Activated naive CD8-positive, alpha-beta T cell (primary cell): ENCODE measurements at regions not wholly inside any gene's neighbourhood (a gene's known extent, or its start where the extent isn't known, plus 50 kb on each side); places are given as distances from the start of the nearest gene placed in this dataset.
"Not testable (repeated sequence)": the region's sequence is repeated elsewhere in the genome, so short reads cannot be mapped to it uniquely, and the experiment has no call there.

Experiments
- H3K27ac Mint-ChIP-seq: one replicate; pipeline ENCODE4 v1.8.0; 2021; ENCODE audit warnings: mixed read lengths
- H3K27me3 Mint-ChIP-seq: one replicate; pipeline ENCODE4 v1.8.0; 2021; ENCODE audit warnings: mixed read lengths
- H3K36me3 Mint-ChIP-seq: one replicate; pipeline ENCODE4 v1.8.0; 2021; ENCODE audit warnings: mixed read lengths
- H3K4me1 Mint-ChIP-seq: one replicate; pipeline ENCODE4 v1.8.0; 2021; ENCODE audit warnings: low read depth, mixed read lengths
- H3K4me3 Mint-ChIP-seq: one replicate; pipeline ENCODE4 v1.8.0; 2021; ENCODE audit warnings: mild to moderate bottlenecking, mixed read lengths
- H3K9me3 Mint-ChIP-seq: one replicate; pipeline ENCODE4 v1.8.0; 2021; ENCODE audit warnings: low read depth, mixed read lengths

DNA sequence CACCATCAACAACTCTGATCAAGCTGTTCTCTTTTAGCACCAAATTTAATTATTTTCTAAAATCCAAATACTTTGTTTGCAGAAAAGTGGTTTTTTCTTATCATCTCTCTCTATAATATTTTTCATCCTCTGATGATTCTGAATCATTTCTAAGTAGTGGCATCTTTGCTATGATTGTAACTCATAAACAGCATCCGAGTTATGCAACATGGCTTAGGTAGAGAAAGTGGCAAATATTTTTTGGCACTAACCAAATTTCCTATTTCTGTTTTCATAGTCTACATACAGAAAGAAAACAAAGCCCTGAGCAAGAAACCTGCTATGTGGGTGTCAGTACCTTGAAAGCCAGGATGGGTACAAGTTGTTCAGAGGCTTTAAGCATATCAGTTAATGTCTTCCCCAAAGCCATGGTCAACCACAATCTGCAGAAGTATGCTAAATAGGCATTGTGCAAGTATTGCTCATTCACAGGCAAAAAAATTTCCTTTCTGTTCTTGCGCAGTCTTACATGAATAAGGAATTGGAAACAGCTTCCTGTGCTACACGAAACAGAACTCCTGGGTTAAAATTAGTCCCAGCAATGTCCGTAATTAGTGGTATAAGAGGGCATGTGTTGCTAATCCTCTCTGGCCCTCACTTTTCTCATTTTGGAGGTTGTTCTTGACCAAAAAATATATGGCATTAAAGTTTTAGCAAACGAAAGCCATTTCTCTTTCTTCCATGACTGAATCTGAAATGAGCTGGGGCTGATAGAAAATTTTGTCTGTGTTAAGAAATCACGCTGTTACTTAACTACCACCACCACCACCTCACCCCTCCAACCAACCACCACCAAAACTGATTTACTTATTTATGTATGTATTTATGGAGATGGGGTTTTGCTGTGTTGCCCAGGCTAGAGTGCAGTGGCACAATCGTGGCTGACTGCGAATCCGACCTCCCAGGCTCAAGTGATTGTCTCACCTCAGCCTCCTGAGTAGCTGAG lies 325.6 kb upstream of the MAGI2 start:
- no peak overlapping the region for H3K27ac Mint-ChIP-seq
- H3K36me3 Mint-ChIP-seq: no peaks in the 10 kb centered on the region
- no peaks in the 10 kb centered on the region for H3K4me1 Mint-ChIP-seq
- H3K27me3 Mint-ChIP-seq: no peaks in the 10 kb centered on the region
- H3K4me3 Mint-ChIP-seq: no peak overlapping the region
- no peaks in the 10 kb centered on the region for H3K9me3 Mint-ChIP-seq

DNA sequence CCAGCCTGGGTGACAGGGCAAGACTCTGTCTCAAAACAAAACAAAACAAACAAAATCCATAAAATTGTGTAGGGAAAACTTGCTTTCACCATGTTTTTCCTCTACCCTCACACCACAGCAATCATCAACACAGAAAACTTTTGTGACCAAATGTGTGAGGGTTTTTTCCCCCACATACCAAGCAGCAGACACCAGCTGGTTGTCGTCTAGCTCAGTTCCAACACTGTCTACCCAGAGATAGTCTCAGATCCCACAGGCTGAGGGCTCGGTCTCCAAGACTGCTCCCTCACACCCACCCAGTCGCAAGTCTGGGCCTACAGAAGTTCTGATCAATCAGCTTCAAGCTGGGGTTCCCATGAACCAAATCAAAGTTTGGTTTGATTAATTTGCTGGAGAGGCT lies 322.4 kb upstream of the MAGI2 start:
- H3K36me3 Mint-ChIP-seq: no peaks in the 10 kb centered on the region
- no peak overlapping the region for H3K27ac Mint-ChIP-seq
- H3K4me3 Mint-ChIP-seq: no peak overlapping the region
- H3K9me3 Mint-ChIP-seq: no peaks in the 10 kb centered on the region
- no peaks in the 10 kb centered on the region for H3K27me3 Mint-ChIP-seq
- H3K4me1 Mint-ChIP-seq: no peaks in the 10 kb centered on the region

DNA sequence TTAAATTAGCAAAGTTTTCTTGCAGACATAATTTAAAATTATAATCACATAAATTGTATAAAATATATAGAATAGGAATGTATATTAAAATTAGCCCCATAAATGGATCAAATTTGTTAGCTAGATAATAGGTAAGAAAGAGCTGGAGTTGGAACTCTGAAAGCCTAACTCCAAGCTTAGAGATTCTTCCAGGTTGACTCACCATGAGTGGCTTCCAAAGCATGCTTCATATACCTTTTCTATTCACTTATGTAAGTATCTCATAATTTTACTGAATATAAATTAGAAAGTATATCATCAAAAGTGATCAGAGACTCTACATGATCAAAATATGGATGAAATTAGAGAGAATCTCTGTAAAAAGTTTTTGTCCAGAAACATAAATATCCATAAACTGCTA lies 320.7 kb upstream of the MAGI2 start:
- Mint-ChIP-seq H3K4me1 (no peaks in the 10 kb centered on the region), H3K9me3 (no peaks in the 10 kb centered on the region), H3K27ac (no peak overlapping the region), H3K36me3 (no peaks in the 10 kb centered on the region), H3K27me3 (peaks cover 1% of the 10 kb centered on the region), H3K4me3 (no peak overlapping the region)

DNA sequence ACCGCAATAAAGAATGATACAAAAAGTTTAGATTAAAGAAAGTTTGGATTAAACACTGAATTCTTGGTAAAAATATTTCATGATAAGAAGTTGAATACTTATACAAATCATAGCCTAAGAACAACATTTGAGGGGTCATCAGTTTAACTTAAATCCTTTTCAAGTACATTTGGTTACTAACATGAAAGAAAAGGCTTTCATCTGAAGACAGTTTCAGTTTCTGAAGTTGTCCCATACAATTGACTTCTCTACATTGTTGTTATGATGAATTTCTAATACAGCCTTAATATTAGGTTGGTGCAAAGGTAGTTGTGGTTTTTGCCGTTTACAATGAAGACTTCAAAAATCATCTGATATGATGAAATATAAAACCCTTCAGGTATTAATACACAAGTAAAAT lies 317.5 kb upstream of the MAGI2 start:
- Mint-ChIP-seq H3K4me3 (no peak overlapping the region), H3K27ac (no peak overlapping the region), H3K4me1 (no peaks in the 10 kb centered on the region), H3K36me3 (no peaks in the 10 kb centered on the region), H3K27me3 (peaks cover 1% of the 10 kb centered on the region), H3K9me3 (no peaks in the 10 kb centered on the region)

DNA sequence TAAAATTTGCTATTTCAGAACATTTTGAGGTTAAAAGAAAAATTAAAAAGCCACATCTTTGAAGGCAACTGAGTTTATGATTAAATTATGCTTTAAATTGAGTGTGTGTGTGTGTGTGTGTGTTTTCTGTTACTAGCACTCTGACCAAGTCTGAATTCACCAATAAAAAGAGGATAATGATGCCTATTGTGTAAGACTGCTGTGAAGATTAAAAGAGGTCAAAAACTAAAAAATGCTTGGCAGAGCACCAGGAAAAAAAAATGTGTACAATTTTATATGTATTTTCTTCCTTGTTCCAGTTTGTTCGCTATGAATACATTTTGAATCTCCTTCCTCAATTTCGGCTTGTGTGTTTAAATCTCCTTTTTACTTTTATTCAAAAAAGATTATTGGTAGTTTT lies 316.6 kb upstream of the MAGI2 start:
- Mint-ChIP-seq H3K4me1 (no peaks in the 10 kb centered on the region), H3K27ac (no peak overlapping the region), H3K4me3 (no peak overlapping the region), H3K36me3 (no peaks in the 10 kb centered on the region), H3K9me3 (no peaks in the 10 kb centered on the region), H3K27me3 (peaks cover 1% of the 10 kb centered on the region)

- H3K27ac Mint-ChIP-seq, H3K9me3 Mint-ChIP-seq, H3K4me1 Mint-ChIP-seq: not testable (repeated sequence)
Observed at GRCh38 chr7:79767876-79768560, 314.6 kb upstream of the MAGI2 start.

DNA sequence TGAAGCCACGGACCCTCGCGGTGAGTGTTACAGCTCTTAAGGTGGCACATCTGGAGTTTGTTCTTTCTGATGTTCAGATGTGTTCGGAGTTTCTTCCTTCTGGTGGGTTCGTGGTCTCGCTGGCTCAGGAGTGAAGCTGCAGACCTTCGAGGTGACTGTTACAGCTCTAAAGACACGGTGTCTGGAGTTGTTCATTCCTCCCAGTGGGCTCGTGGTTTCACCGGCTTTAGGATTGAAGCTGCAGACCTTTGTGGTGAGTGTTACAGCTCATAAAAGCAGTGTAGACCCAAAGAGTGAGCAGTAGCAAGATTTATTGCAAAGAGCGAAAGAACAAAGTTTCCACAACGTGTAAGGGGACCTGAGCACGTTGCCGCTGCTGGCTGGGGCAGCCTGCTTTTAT lies 313.7 kb upstream of the MAGI2 start:
- H3K4me1 Mint-ChIP-seq, H3K27ac Mint-ChIP-seq, H3K36me3 Mint-ChIP-seq, H3K27me3 Mint-ChIP-seq, H3K4me3 Mint-ChIP-seq, H3K9me3 Mint-ChIP-seq: not testable (repeated sequence)

More at GRCh38 chr7:79767876-79768560, 314.6 kb upstream of the MAGI2 start:
- not testable (repeated sequence) for H3K36me3 Mint-ChIP-seq, H3K4me3 Mint-ChIP-seq, H3K27me3 Mint-ChIP-seq

DNA sequence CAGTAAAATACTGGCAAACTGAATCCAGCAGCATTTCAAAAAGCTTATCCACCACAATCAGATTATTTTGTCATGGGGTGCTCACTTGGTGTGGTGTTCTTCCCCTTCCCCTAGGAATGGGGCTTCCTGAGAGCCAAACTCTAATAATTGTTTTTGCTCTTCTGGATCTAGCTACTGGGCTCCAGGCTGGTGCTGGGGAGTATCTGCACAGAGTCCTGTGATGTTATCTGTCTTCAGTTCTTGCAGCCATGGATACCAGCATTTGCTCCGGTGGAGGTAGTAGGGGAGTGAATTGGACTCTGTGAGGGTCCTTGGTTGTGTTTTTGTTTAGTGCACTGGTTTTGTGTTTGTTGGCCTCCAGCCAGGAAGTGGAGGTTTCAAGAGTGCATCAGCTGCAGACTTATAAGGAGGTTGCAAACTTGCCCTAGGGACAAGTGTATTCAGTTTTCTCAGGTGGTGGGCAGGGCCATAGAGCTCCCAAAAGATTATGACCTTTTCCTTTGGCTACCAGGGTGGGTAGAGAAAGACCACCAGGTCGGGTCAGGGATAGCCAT lies 308.5 kb upstream of the MAGI2 start:
- H3K9me3 Mint-ChIP-seq: peaks cover 6% of the 10 kb centered on the region

DNA sequence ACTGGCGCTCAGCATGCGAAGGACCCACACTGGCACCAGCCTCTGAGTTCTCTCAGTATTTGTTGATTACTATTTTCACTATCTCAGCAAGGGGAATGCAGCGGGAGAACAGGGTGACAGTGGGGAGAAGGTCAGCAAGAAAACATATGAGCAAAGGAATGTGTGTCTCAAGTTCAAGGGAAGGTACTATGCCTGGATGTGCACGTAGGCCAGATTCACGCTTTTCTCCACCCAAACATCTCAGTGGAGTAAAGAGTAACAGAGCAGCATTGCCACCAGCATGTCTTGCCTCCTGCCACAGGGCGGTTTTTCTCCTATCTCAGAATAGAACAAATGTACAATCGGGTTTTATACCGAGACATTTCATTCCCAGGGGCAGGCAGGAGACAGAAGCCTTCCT lies 297.5 kb upstream of the MAGI2 start:
- H3K36me3 Mint-ChIP-seq, H3K4me3 Mint-ChIP-seq, H3K27ac Mint-ChIP-seq, H3K4me1 Mint-ChIP-seq, H3K27me3 Mint-ChIP-seq: not testable (repeated sequence)
- H3K9me3 Mint-ChIP-seq: peaks cover 11% of the 10 kb centered on the region

More for the DNA sequence above, 308.5 kb upstream of the MAGI2 start:
- H3K27ac Mint-ChIP-seq: no peak overlapping the region
- peaks cover 9% of the 10 kb centered on the region for H3K27me3 Mint-ChIP-seq
- no peak overlapping the region for H3K4me3 Mint-ChIP-seq
- peaks cover 1% of the 10 kb centered on the region for H3K36me3 Mint-ChIP-seq
- no peaks in the 10 kb centered on the region for H3K4me1 Mint-ChIP-seq

- no peaks in the 10 kb centered on the region for H3K27me3 Mint-ChIP-seq
- H3K4me1 Mint-ChIP-seq: no peaks in the 10 kb centered on the region
Observed at GRCh38 chr7:79749856-79750255, 296.4 kb upstream of the MAGI2 start.

GRCh38 chr7:79741684-79742083 lies 288.2 kb upstream of the MAGI2 start:
- H3K4me3 Mint-ChIP-seq: no peak overlapping the region
- no peaks in the 10 kb centered on the region for H3K27me3 Mint-ChIP-seq
- no peaks in the 10 kb centered on the region for H3K4me1 Mint-ChIP-seq
- no peak overlapping the region for H3K27ac Mint-ChIP-seq
- H3K9me3 Mint-ChIP-seq: no peaks in the 10 kb centered on the region
- no peaks in the 10 kb centered on the region for H3K36me3 Mint-ChIP-seq

More at GRCh38 chr7:79749856-79750255, 296.4 kb upstream of the MAGI2 start:
- Mint-ChIP-seq H3K9me3 (peaks cover 4% of the 10 kb centered on the region), H3K36me3 (peaks cover 3% of the 10 kb centered on the region), H3K27ac (no peak overlapping the region), H3K4me3 (no peak overlapping the region)

- Mint-ChIP-seq H3K36me3 (no peaks in the 10 kb centered on the region), H3K9me3 (no peaks in the 10 kb centered on the region), H3K27me3 (no peaks in the 10 kb centered on the region), H3K4me1 (no peaks in the 10 kb centered on the region), H3K4me3 (no peak overlapping the region), H3K27ac (no peak overlapping the region)
Observed at GRCh38 chr7:79740076-79740475, 286.6 kb upstream of the MAGI2 start.

- not testable (repeated sequence) for H3K36me3 Mint-ChIP-seq, H3K27ac Mint-ChIP-seq, H3K4me1 Mint-ChIP-seq, H3K27me3 Mint-ChIP-seq, H3K4me3 Mint-ChIP-seq, H3K9me3 Mint-ChIP-seq
Observed at GRCh38 chr7:79739036-79739709, 285.7 kb upstream of the MAGI2 start.

- Mint-ChIP-seq H3K4me1 (no peaks in the 10 kb centered on the region), H3K27me3 (no peaks in the 10 kb centered on the region), H3K9me3 (peaks cover 9% of the 10 kb centered on the region), H3K4me3 (no peak overlapping the region), H3K36me3 (no peaks in the 10 kb centered on the region), H3K27ac (no peak overlapping the region)
Observed at GRCh38 chr7:79736418-79736817, 283.0 kb upstream of the MAGI2 start.

- Mint-ChIP-seq H3K27me3 (no peaks in the 10 kb centered on the region), H3K9me3 (peaks cover 10% of the 10 kb centered on the region), H3K27ac (no peak overlapping the region), H3K36me3 (no peaks in the 10 kb centered on the region), H3K4me1 (no peaks in the 10 kb centered on the region), H3K4me3 (no peak overlapping the region)
Observed at GRCh38 chr7:79735012-79735411, 281.5 kb upstream of the MAGI2 start.
